ENCODE measurements at regions not wholly inside any gene's neighbourhood (a gene's known extent, or its start where the extent isn't known, plus 50 kb on each side); places are given as distances from the start of the nearest gene placed in this dataset.

- Histone ChIP-seq H3K36me3 (ENCODE audit: control insufficient read depth in 2 of 3, insufficient read depth in 3 of 3, low read length in 3 of 3) (no peaks in the 10 kb centered on the region), H3K27me3 (ENCODE audit: control insufficient read depth, insufficient read depth, low read length) (no peaks in the 10 kb centered on the region), H3K4me1 (ENCODE audit: control insufficient read depth in 2 of 3, insufficient read depth in 2 of 3, low read depth in 1 of 3, low read length in 3 of 3) (peaks cover 0 to 5% (median 0%) of the 10 kb centered on the region in 3 donors), H3K9ac (ENCODE audit: low read length in 3 of 3) (no peak overlapping the region), H3K9me3 (ENCODE audit: control insufficient read depth in 2 of 3, insufficient read depth in 1 of 3, low read length in 3 of 3) (no peaks in the 10 kb centered on the region), H3K4me3 (ENCODE audit: low read length in 3 of 3) (no peak overlapping the region), H3K27ac (ENCODE audit: low read depth in 2 of 2, low read length in 2 of 2) (no peak overlapping the region)
- DNase-seq (no peak), FAIRE-seq (no peak)
- intact Hi-C loops (cut with DNase I), result no loop called here
- TF ChIP-seq CTCF (IDR thresholded peaks at IDR 0.05; ENCODE audit: borderline replicate concordance, extremely low read depth, insufficient read depth), result no peak
Observed at GRCh38 chr10:91049296-91049987, 128.6 kb upstream of the ANKRD1 start.

DNA sequence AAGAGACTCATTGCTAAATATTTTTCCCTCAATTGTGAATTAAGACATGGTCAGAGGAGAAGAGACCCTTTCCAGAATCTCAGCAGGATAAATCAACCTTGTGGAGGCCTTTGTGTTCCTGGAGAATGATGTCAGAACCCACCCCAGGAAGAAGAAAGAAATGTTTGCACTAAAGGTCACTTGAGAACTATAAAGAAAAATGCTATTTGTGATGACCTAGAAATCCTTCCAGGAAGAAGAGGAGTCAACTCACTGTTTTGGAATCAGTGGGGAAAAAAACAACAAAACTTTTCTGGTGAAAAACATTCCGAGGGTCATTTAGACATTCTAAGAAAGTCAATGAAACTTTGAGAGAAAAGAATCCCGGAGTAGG lies 129.1 kb upstream of the ANKRD1 start:
- Histone ChIP-seq H3K9ac (ENCODE audit: low read length in 3 of 3) (no peak overlapping the region), H3K36me3 (ENCODE audit: control insufficient read depth in 2 of 3, insufficient read depth in 3 of 3, low read length in 3 of 3) (no peaks in the 10 kb centered on the region), H3K27ac (ENCODE audit: low read depth in 2 of 2, low read length in 2 of 2) (no peak overlapping the region), H3K9me3 (ENCODE audit: control insufficient read depth in 2 of 3, insufficient read depth in 1 of 3, low read length in 3 of 3) (no peaks in the 10 kb centered on the region), H3K4me1 (ENCODE audit: control insufficient read depth in 2 of 3, insufficient read depth in 2 of 3, low read depth in 1 of 3, low read length in 3 of 3) (peaks cover 0 to 5% (median 0%) of the 10 kb centered on the region in 3 donors), H3K4me3 (ENCODE audit: low read length in 3 of 3) (no peak overlapping the region), H3K27me3 (ENCODE audit: control insufficient read depth, insufficient read depth, low read length) (no peaks in the 10 kb centered on the region)
- intact Hi-C loops (cut with DNase I), result no loop called here
- FAIRE-seq (no peak), DNase-seq (no peak)
- TF ChIP-seq CTCF (IDR thresholded peaks at IDR 0.05; ENCODE audit: borderline replicate concordance, extremely low read depth, insufficient read depth), result no peak

GRCh38 chr10:91050371-91051034 lies 129.6 kb upstream of the ANKRD1 start:
- no peak for DNase-seq
- Histone ChIP-seq H3K27me3 (ENCODE audit: control insufficient read depth, insufficient read depth, low read length) (no peaks in the 10 kb centered on the region), H3K27ac (ENCODE audit: low read depth in 2 of 2, low read length in 2 of 2) (no peak overlapping the region), H3K9ac (ENCODE audit: low read length in 3 of 3) (no peak overlapping the region), H3K4me1 (ENCODE audit: control insufficient read depth in 2 of 3, insufficient read depth in 2 of 3, low read depth in 1 of 3, low read length in 3 of 3) (peaks cover 0 to 5% (median 0%) of the 10 kb centered on the region in 3 donors), H3K4me3 (ENCODE audit: low read length in 3 of 3) (no peak overlapping the region), H3K36me3 (ENCODE audit: control insufficient read depth in 2 of 3, insufficient read depth in 3 of 3, low read length in 3 of 3) (no peaks in the 10 kb centered on the region), H3K9me3 (ENCODE audit: control insufficient read depth in 2 of 3, insufficient read depth in 1 of 3, low read length in 3 of 3) (no peaks in the 10 kb centered on the region)
- intact Hi-C loops (cut with DNase I), result no loop called here
- FAIRE-seq, result no peak
- TF ChIP-seq CTCF (IDR thresholded peaks at IDR 0.05; ENCODE audit: borderline replicate concordance, extremely low read depth, insufficient read depth), result no peak

Data from kidney (tissue), 13 donors.